PFSK-1 (cell line): ENCODE measurements at regions not wholly inside any gene's neighbourhood (a gene's known extent, or its start where the extent isn't known, plus 50 kb on each side); places are given as distances from the start of the nearest gene placed in this dataset.

ENCODE experiments used
- FOXP2 ChIP-seq: optimal IDR thresholded peaks from 2 replicates; pipeline ENCODE3; 2011; ENCODE audit warnings: borderline replicate concordance, control low read depth, inconsistent platforms; ENCODE audit not compliant: insufficient read depth; ENCODE audit errors: extremely low read length, extremely low read depth
- POLR2AphosphoS5 ChIP-seq: IDR thresholded peaks from 2 replicates; pipeline ENCODE4 v1.6.1; 2012; ENCODE audit warnings: low read depth, mild to moderate bottlenecking, control low read depth, low read length, moderate library complexity
- SIN3A ChIP-seq: IDR thresholded peaks from 2 replicates; pipeline ENCODE4 v1.6.1; 2012; ENCODE audit warnings: mild to moderate bottlenecking, low read length, moderate library complexity, borderline replicate concordance; ENCODE audit not compliant: insufficient read depth
- TAF1 ChIP-seq: IDR thresholded peaks from 2 replicates; pipeline ENCODE4 v1.6.1; 2012; ENCODE audit warnings: low read length, control low read depth, borderline replicate concordance; ENCODE audit not compliant: insufficient read depth
- TF ChIP-seq, protein P1 (sequence below), 2 experiments: IDR thresholded peaks; 2 replicates each; pipeline versions ENCODE4 v1.6.1 to v1.8.0; 2011 to 2012; ENCODE audit warnings: low read depth in 2 of 2, low read length in 2 of 2, control low read depth in 1 of 2, inconsistent platforms in 1 of 2, mild to moderate bottlenecking in 1 of 2, moderate library complexity in 1 of 2; ENCODE audit not compliant: insufficient read depth in 1 of 2

DNA sequence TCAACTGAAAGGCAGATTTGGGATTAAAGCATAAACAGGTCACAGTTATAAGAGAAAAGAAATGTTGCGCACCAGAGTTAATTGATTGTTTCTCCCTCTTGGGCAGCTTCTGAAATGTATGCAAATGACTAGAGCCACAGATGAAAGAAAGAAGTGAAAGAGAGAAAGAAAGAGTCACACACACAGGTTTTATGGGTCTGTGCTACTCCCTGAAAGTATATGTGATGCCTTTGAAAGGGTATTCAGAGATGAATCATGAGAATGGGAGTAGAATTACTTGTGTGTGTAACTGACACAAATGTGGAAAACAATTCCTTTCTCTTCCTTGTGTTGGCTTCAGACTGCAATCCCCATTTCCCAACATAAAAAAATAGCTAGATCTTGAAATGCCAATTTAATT is 196.9 kb downstream of the FOXA2 start:
- no peak for TF ChIP-seq SIN3A
- no peak for TF ChIP-seq POLR2AphosphoS5
- TF ChIP-seq FOXP2: no peak
- no peak for TF ChIP-seq TAF1
- TF ChIP-seq, protein P1, sequence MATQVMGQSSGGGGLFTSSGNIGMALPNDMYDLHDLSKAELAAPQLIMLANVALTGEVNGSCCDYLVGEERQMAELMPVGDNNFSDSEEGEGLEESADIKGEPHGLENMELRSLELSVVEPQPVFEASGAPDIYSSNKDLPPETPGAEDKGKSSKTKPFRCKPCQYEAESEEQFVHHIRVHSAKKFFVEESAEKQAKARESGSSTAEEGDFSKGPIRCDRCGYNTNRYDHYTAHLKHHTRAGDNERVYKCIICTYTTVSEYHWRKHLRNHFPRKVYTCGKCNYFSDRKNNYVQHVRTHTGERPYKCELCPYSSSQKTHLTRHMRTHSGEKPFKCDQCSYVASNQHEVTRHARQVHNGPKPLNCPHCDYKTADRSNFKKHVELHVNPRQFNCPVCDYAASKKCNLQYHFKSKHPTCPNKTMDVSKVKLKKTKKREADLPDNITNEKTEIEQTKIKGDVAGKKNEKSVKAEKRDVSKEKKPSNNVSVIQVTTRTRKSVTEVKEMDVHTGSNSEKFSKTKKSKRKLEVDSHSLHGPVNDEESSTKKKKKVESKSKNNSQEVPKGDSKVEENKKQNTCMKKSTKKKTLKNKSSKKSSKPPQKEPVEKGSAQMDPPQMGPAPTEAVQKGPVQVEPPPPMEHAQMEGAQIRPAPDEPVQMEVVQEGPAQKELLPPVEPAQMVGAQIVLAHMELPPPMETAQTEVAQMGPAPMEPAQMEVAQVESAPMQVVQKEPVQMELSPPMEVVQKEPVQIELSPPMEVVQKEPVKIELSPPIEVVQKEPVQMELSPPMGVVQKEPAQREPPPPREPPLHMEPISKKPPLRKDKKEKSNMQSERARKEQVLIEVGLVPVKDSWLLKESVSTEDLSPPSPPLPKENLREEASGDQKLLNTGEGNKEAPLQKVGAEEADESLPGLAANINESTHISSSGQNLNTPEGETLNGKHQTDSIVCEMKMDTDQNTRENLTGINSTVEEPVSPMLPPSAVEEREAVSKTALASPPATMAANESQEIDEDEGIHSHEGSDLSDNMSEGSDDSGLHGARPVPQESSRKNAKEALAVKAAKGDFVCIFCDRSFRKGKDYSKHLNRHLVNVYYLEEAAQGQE (IDR thresholded peaks at IDR 0.05; ENCODE audit: insufficient read depth in 1 of 2, low read depth in 2 of 2, low read length in 2 of 2): no peak
